Smooth muscle cell (in vitro differentiated cells): ENCODE measurements at regions not wholly inside any gene's neighbourhood (a gene's known extent, or its start where the extent isn't known, plus 50 kb on each side); places are given as distances from the start of the nearest gene placed in this dataset.
A peak's percentile ranks its signal among the peaks of the same experiment; 100 is the strongest.

Experiments used
- DNase-seq: peaks from one replicate; lab custom pipeline; 2025; ENCODE audit not compliant: unreplicated experiment; lab: John Stamatoyannopoulos, UW
- H2AFZ ChIP-seq: fragments of 200-600 bp; sonication (generic); 2 replicates; pipeline ENCODE4 v1.6.0; 2016; ENCODE audit warnings: antibody characterized with exemption, low read depth, mild to moderate bottlenecking
- H3F3A ChIP-seq: fragments of 200-600 bp; sonication (generic); 2 replicates; pipeline ENCODE4 v1.6.0; 2017; ENCODE audit warnings: antibody characterized with exemption, low read depth
- H3K27ac ChIP-seq: fragments of 200-600 bp; sonication (generic); 2 replicates; pipeline ENCODE4 v1.5.1; 2016; ENCODE audit warnings: low read depth, mild to moderate bottlenecking
- H3K27me3 ChIP-seq: fragments of 200-600 bp; sonication (generic); 2 replicates; pipeline ENCODE4 v1.6.1; 2016; ENCODE audit warnings: low read depth, mild to moderate bottlenecking
- H3K36me3 ChIP-seq: fragments of 200-600 bp; sonication (generic); 2 replicates; pipeline ENCODE4 v1.5.1; 2016; ENCODE audit warnings: low read depth
- H3K4me1 ChIP-seq: fragments of 200-600 bp; sonication (generic); 2 replicates; pipeline ENCODE4 v1.5.1; 2016; ENCODE audit warnings: low read depth
- H3K4me2 ChIP-seq: fragments of 200-600 bp; sonication (generic); 2 replicates; pipeline ENCODE4 v1.6.0; 2016; ENCODE audit warnings: mild to moderate bottlenecking
- H3K4me3 ChIP-seq: fragments of 200-600 bp; sonication (generic); 2 replicates; pipeline ENCODE4 v1.5.1; 2016; ENCODE audit warnings: mild to moderate bottlenecking
- H3K79me2 ChIP-seq: fragments of 200-600 bp; sonication (generic); 2 replicates; pipeline ENCODE4 v1.6.0; 2016; ENCODE audit warnings: low read depth, mild to moderate bottlenecking
- H3K9ac ChIP-seq: fragments of 200-600 bp; sonication (generic); 2 replicates; pipeline ENCODE4 v1.6.0; 2016; ENCODE audit warnings: low read depth
- H3K9me3 ChIP-seq: fragments of 200-600 bp; sonication (generic); replicated peaks from 2 replicates; pipeline ENCODE4 v1.5.1; 2016; ENCODE audit warnings: low read depth
- H4K20me1 ChIP-seq: fragments of 200-600 bp; sonication (generic); 2 replicates; pipeline ENCODE4 v1.6.0; 2016; ENCODE audit warnings: low read depth
- CTCF ChIP-seq: fragments of 200-600 bp; sonication (generic); IDR thresholded peaks from 2 replicates; pipeline ENCODE4 v1.5.1; 2017; ENCODE audit warnings: borderline replicate concordance, mild to moderate bottlenecking, antibody characterized with exemption; ENCODE audit not compliant: insufficient read depth, poor library complexity, severe bottlenecking
- WGBS: methylation state at CpG from one replicate; pipeline ENCODE4 v1.1.7; 2016; ENCODE audit warnings: low lambda C conversion rate; 5-methylcytosine and 5-hydroxymethylcytosine counted together

GRCh38 chr1:201676197-201676596, 137.3 kb downstream of the NAV1 start:
- Histone ChIP-seq H3K9me3 (no peaks in the 10 kb centered on the region), H3K79me2 (peaks cover 98% of the 10 kb centered on the region), H2AFZ (no peak overlapping the region), H3K27me3 (no peaks in the 10 kb centered on the region), H3K4me3 (no peak overlapping the region), H4K20me1 (peaks cover 99% of the 10 kb centered on the region), H3K4me2 (peak overlapping the region; percentile 16), H3K36me3 (no peaks in the 10 kb centered on the region), H3K9ac (no peak overlapping the region), H3K27ac (peak overlapping the region; percentile 25), H3K4me1 (peaks cover 21% of the 10 kb centered on the region), H3F3A (no peaks in the 10 kb centered on the region)
- DNase-seq = no peak
- WGBS = 19% methylated on average over 4 of the region's 4 CpGs
- TF ChIP-seq CTCF = no peak

- Histone ChIP-seq H3K4me1 (peaks cover 21% of the 10 kb centered on the region), H3K4me3 (no peak overlapping the region), H3K4me2 (no peak overlapping the region), H3K27me3 (no peaks in the 10 kb centered on the region), H3K9ac (no peak overlapping the region), H3K36me3 (no peaks in the 10 kb centered on the region), H3K79me2 (peaks cover 98% of the 10 kb centered on the region), H3K9me3 (no peaks in the 10 kb centered on the region), H2AFZ (no peak overlapping the region), H3F3A (no peaks in the 10 kb centered on the region), H4K20me1 (peaks cover 99% of the 10 kb centered on the region), H3K27ac (peak overlapping the region; percentile 25)
- DNase-seq = no peak
- TF ChIP-seq CTCF = no peak
- 94% methylated on average over 4 of the region's 4 CpGs for WGBS
Measured at GRCh38 chr1:201676641-201677040, 137.7 kb downstream of the NAV1 start.

GRCh38 chr1:201678264-201679101, 139.6 kb downstream of the NAV1 start:
- no peak overlapping the region for H3K4me3 ChIP-seq
- H3K27me3 ChIP-seq = no peaks in the 10 kb centered on the region
- H3K27ac ChIP-seq = no peak overlapping the region
- H4K20me1 ChIP-seq = peaks cover 99% of the 10 kb centered on the region
- H3K9me3 ChIP-seq = no peaks in the 10 kb centered on the region
- no peak for DNase-seq
- 57% methylated on average over 9 of the region's 9 CpGs for WGBS
- H3K9ac ChIP-seq = no peak overlapping the region
- peaks cover 21% of the 10 kb centered on the region for H3K4me1 ChIP-seq
- H3K36me3 ChIP-seq = no peaks in the 10 kb centered on the region
- H3K79me2 ChIP-seq = peaks cover 98% of the 10 kb centered on the region
- no peaks in the 10 kb centered on the region for H3F3A ChIP-seq
- no peak overlapping the region for H3K4me2 ChIP-seq
- TF ChIP-seq CTCF = no peak
- no peak overlapping the region for H2AFZ ChIP-seq

GRCh38 chr1:201681375-201681774, 142.4 kb downstream of the NAV1 start:
- Histone ChIP-seq H4K20me1 (peaks cover 99% of the 10 kb centered on the region), H3K79me2 (peaks cover 97% of the 10 kb centered on the region), H3K4me3 (no peak overlapping the region), H2AFZ (no peak overlapping the region), H3K27ac (no peak overlapping the region), H3K4me2 (no peak overlapping the region), H3K4me1 (peaks cover 13% of the 10 kb centered on the region), H3K9me3 (no peaks in the 10 kb centered on the region), H3K27me3 (no peaks in the 10 kb centered on the region), H3K9ac (no peak overlapping the region), H3F3A (peaks cover 1% of the 10 kb centered on the region), H3K36me3 (no peaks in the 10 kb centered on the region)
- DNase-seq = no peak
- no peak for TF ChIP-seq CTCF
- WGBS = 86% methylated on average over 8 of the region's 8 CpGs
